OCI-LY7 (cell line): ENCODE measurements at regions not wholly inside any gene's neighbourhood (a gene's known extent, or its start where the extent isn't known, plus 50 kb on each side); places are given as distances from the start of the nearest gene placed in this dataset.

Experiments used
- CTCF ChIP-seq: fragments of 200-600 bp; sonication (generic); conservative IDR thresholded peaks from 2 replicates; pipeline ENCODE4 v1.5.1; 2014; ENCODE audit warnings: mild to moderate bottlenecking, antibody characterized with exemption, low read length, moderate library complexity, mixed read lengths
- EZH2phosphoT487 ChIP-seq: fragments of 200-600 bp; sonication (generic); IDR thresholded peaks from 2 replicates; pipeline ENCODE4 v1.6.1; 2018; ENCODE audit warnings: low read depth, borderline replicate concordance, mild to moderate bottlenecking, mixed run types, antibody characterized with exemption, low read length, moderate library complexity, mixed read lengths

GRCh38 chr3:189027626-189028155, 144.1 kb upstream of the TPRG1 start:
- TF ChIP-seq CTCF: no peak
- no peak for TF ChIP-seq EZH2phosphoT487
